ENCODE measurements at regions not wholly inside any gene's neighbourhood (a gene's known extent, or its start where the extent isn't known, plus 50 kb on each side); places are given as distances from the start of the nearest gene placed in this dataset.

- Histone ChIP-seq H3K4me2 (replicated peaks; ENCODE audit: extremely low read depth, low read length, poor library complexity, severe bottlenecking) (no peak overlapping the region), H3K4me1 (ENCODE audit: control insufficient read depth in 1 of 2, insufficient read depth in 2 of 2, low read length in 2 of 2) (no peaks in the 10 kb centered on the region), H3K4me3 (replicated peaks in 1 of 3; ENCODE audit: low read depth in 2 of 3, low read length in 3 of 3) (no peak overlapping the region), H3K9me3 (replicated peaks in 1 of 2; ENCODE audit: control insufficient read depth in 1 of 2, insufficient read depth in 1 of 2, low read length in 2 of 2) (no peaks in the 10 kb centered on the region), H3K79me2 (ENCODE audit: insufficient read depth, low read length) (no peaks in the 10 kb centered on the region), H3K27ac (ENCODE audit: low read depth in 1 of 2, low read length in 2 of 2) (no peak overlapping the region), H3K27me3 (ENCODE audit: control insufficient read depth in 2 of 2, insufficient read depth in 2 of 2, low read length in 2 of 2) (no peaks in the 10 kb centered on the region), H3K9ac (ENCODE audit: insufficient read depth, low read length, poor library complexity, severe bottlenecking) (no peak overlapping the region), H4K20me1 (ENCODE audit: insufficient read depth, low read length) (no peaks in the 10 kb centered on the region), H2AFZ (ENCODE audit: insufficient read depth, low read depth, low read length, poor library complexity, severe bottlenecking) (no peak overlapping the region), H3K36me3 (replicated peaks in 1 of 2; ENCODE audit: control insufficient read depth in 1 of 2, insufficient read depth in 2 of 2, low read length in 2 of 2) (no peaks in the 10 kb centered on the region)
- no peaks in the 10 kb centered on the region for H3K27me3 Mint-ChIP-seq (ENCODE audit: low read depth in 3 of 3)
- no peaks in the 10 kb centered on the region for H3K9me3 Mint-ChIP-seq
- H3K4me3 Mint-ChIP-seq = no peak overlapping the region
- TF ChIP-seq, protein P1, sequence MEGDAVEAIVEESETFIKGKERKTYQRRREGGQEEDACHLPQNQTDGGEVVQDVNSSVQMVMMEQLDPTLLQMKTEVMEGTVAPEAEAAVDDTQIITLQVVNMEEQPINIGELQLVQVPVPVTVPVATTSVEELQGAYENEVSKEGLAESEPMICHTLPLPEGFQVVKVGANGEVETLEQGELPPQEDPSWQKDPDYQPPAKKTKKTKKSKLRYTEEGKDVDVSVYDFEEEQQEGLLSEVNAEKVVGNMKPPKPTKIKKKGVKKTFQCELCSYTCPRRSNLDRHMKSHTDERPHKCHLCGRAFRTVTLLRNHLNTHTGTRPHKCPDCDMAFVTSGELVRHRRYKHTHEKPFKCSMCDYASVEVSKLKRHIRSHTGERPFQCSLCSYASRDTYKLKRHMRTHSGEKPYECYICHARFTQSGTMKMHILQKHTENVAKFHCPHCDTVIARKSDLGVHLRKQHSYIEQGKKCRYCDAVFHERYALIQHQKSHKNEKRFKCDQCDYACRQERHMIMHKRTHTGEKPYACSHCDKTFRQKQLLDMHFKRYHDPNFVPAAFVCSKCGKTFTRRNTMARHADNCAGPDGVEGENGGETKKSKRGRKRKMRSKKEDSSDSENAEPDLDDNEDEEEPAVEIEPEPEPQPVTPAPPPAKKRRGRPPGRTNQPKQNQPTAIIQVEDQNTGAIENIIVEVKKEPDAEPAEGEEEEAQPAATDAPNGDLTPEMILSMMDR (IDR thresholded peaks at IDR 0.05) = no peak
- H3K4me1 Mint-ChIP-seq = no peaks in the 10 kb centered on the region
- intact Hi-C loops (cut with micrococcal nuclease) = no loop called here
- no peak overlapping the region for H3K27ac Mint-ChIP-seq
- no peaks in the 10 kb centered on the region for H3K36me3 Mint-ChIP-seq
- no CpG with 5 or more reads among the region's 2 CpGs for WGBS (ENCODE audit: insufficient coverage)
- DNase-seq = no peak
These were observed 242.1 kb upstream of the PDZRN3 start for GRCh38 chr3:73866846-73867245.

- Histone ChIP-seq H3K9me3 (replicated peaks in 1 of 2; ENCODE audit: control insufficient read depth in 1 of 2, insufficient read depth in 1 of 2, low read length in 2 of 2) (no peaks in the 10 kb centered on the region), H3K36me3 (replicated peaks in 1 of 2; ENCODE audit: control insufficient read depth in 1 of 2, insufficient read depth in 2 of 2, low read length in 2 of 2) (no peaks in the 10 kb centered on the region), H3K9ac (ENCODE audit: insufficient read depth, low read length, poor library complexity, severe bottlenecking) (no peak overlapping the region), H3K79me2 (ENCODE audit: insufficient read depth, low read length) (no peaks in the 10 kb centered on the region), H3K4me2 (replicated peaks; ENCODE audit: extremely low read depth, low read length, poor library complexity, severe bottlenecking) (no peak overlapping the region), H4K20me1 (ENCODE audit: insufficient read depth, low read length) (no peaks in the 10 kb centered on the region), H3K27ac (ENCODE audit: low read depth in 1 of 2, low read length in 2 of 2) (no peak overlapping the region), H2AFZ (ENCODE audit: insufficient read depth, low read depth, low read length, poor library complexity, severe bottlenecking) (no peak overlapping the region), H3K27me3 (ENCODE audit: control insufficient read depth in 2 of 2, insufficient read depth in 2 of 2, low read length in 2 of 2) (no peaks in the 10 kb centered on the region), H3K4me3 (replicated peaks in 1 of 3; ENCODE audit: low read depth in 2 of 3, low read length in 3 of 3) (no peak overlapping the region), H3K4me1 (ENCODE audit: control insufficient read depth in 1 of 2, insufficient read depth in 2 of 2, low read length in 2 of 2) (no peaks in the 10 kb centered on the region)
- DNase-seq = no peak
- Mint-ChIP-seq H3K36me3 (no peaks in the 10 kb centered on the region), H3K4me3 (no peak overlapping the region), H3K27me3 (ENCODE audit: low read depth in 3 of 3) (no peaks in the 10 kb centered on the region), H3K9me3 (peaks cover 0 to 8% (median 0%) of the 10 kb centered on the region in 7 donors), H3K27ac (no peak overlapping the region), H3K4me1 (no peaks in the 10 kb centered on the region)
- no CpG with 5 or more reads among the region's 5 CpGs for WGBS (ENCODE audit: insufficient coverage)
- TF ChIP-seq, protein P1 (IDR thresholded peaks at IDR 0.05) = no peak
- intact Hi-C loops (cut with micrococcal nuclease) = no loop called here
These were observed 238.9 kb upstream of the PDZRN3 start for GRCh38 chr3:73863546-73864079.

All from CD14-positive monocyte (primary cell).